HG03521 (cell line): ENCODE measurements at regions not wholly inside any gene's neighbourhood (a gene's known extent, or its start where the extent isn't known, plus 50 kb on each side); places are given as distances from the start of the nearest gene placed in this dataset.
"Not testable (repeated sequence)": the region's sequence is repeated elsewhere in the genome, so short reads cannot be mapped to it uniquely, and the experiment has no call there.

Source experiments
- ATAC-seq: cut with Tn5 transposase; IDR thresholded peaks from one replicate; pipeline ENCODE4 v1.9.1; 2021; ENCODE audit warnings: mild to moderate bottlenecking, moderate library complexity; ENCODE audit not compliant: unreplicated experiment

- ATAC-seq: no peak
These were observed 359.1 kb downstream of the BARHL2 start for GRCh38 chr1:90357995-90358394.

- no peak for ATAC-seq
These were observed 360.1 kb downstream of the BARHL2 start for GRCh38 chr1:90356991-90357390.

- ATAC-seq: no peak
These were observed 361.0 kb downstream of the BARHL2 start for GRCh38 chr1:90356101-90356500.

- ATAC-seq: no peak
These were observed 359.8 kb downstream of the ZNF326 start for GRCh38 chr1:90354704-90355103.

- no peak for ATAC-seq
These were observed 356.1 kb downstream of the ZNF326 start for GRCh38 chr1:90351019-90351418.

- no peak for ATAC-seq
These were observed 354.6 kb downstream of the ZNF326 start for GRCh38 chr1:90349510-90349909.

GRCh38 chr1:90348934-90349333, 354.0 kb downstream of the ZNF326 start:
- ATAC-seq: no peak

GRCh38 chr1:90348459-90348858, 353.5 kb downstream of the ZNF326 start:
- ATAC-seq: not testable (repeated sequence)

- no peak for ATAC-seq
These were observed 352.5 kb downstream of the ZNF326 start for GRCh38 chr1:90347366-90347765.

GRCh38 chr1:90346757-90347156, 351.8 kb downstream of the ZNF326 start:
- no peak for ATAC-seq

GRCh38 chr1:90346349-90346748, 351.4 kb downstream of the ZNF326 start:
- no peak for ATAC-seq

GRCh38 chr1:90344963-90345730, 350.2 kb downstream of the ZNF326 start:
- ATAC-seq: no peak

GRCh38 chr1:90341516-90341915, 346.6 kb downstream of the ZNF326 start:
- no peak for ATAC-seq

GRCh38 chr1:90340606-90341005, 345.7 kb downstream of the ZNF326 start:
- ATAC-seq: no peak

GRCh38 chr1:90339811-90340210, 344.9 kb downstream of the ZNF326 start:
- ATAC-seq: no peak

- no peak for ATAC-seq
These were observed 341.8 kb downstream of the ZNF326 start for GRCh38 chr1:90336552-90337324.

- no peak for ATAC-seq
These were observed 340.6 kb downstream of the ZNF326 start for GRCh38 chr1:90335558-90335957.

- ATAC-seq: no peak
These were observed 339.2 kb downstream of the ZNF326 start for GRCh38 chr1:90334137-90334536.

- no peak for ATAC-seq
These were observed 330.3 kb downstream of the ZNF326 start for GRCh38 chr1:90325168-90325567.

GRCh38 chr1:90322186-90322585, 327.3 kb downstream of the ZNF326 start:
- no peak for ATAC-seq

GRCh38 chr1:90319918-90320317, 325.0 kb downstream of the ZNF326 start:
- no peak for ATAC-seq

GRCh38 chr1:90318431-90318830, 323.5 kb downstream of the ZNF326 start:
- ATAC-seq: no peak
